HEK293 (cell line): ENCODE measurements at regions not wholly inside any gene's neighbourhood (a gene's known extent, or its start where the extent isn't known, plus 50 kb on each side); places are given as distances from the start of the nearest gene placed in this dataset.

ENCODE experiments used
- CTCF ChIA-PET: fragments of 350-600 bp; formaldehyde crosslinking; extraction: SDS; loops from one replicate; lab custom pipeline; 2021; ENCODE audit warnings: antibody characterized with exemption; lab: Yijun Ruan, JAX
- POLR2A ChIA-PET: fragments of 300-600 bp; formaldehyde crosslinking; extraction: SDS; loops from one replicate; lab custom pipeline; 2020; ENCODE audit warnings: antibody characterized with exemption, inconsistent platforms; lab: Yijun Ruan, JAX
- H3K27ac ChIP-seq: fragments of 200-500 bp; sonication (Bioruptor generic); 2 replicates; pipeline ENCODE4 v1.5.1; 2014; ENCODE audit warnings: low read depth, low read length, control low read depth, inconsistent platforms; ENCODE audit errors: extremely low read depth
- H3K36me3 ChIP-seq, 2 experiments: fragments of 200-500 bp in 1 of 2; sonication (Bioruptor generic) in 1 of 2; 1 replicate in 1 of 2; 2 replicates in 1 of 2; pipeline ENCODE4 v1.5.1; 2014 to 2017; ENCODE audit warnings: inconsistent platforms in 2 of 2, low read length in 2 of 2; ENCODE audit not compliant: control insufficient read depth in 2 of 2, insufficient read depth in 1 of 2
- H3K4me1 ChIP-seq: fragments of 200-500 bp; sonication (Bioruptor generic); 2 replicates; pipeline ENCODE4 v1.5.1; 2014; ENCODE audit warnings: mild to moderate bottlenecking, low read length, inconsistent platforms; ENCODE audit not compliant: control insufficient read depth, insufficient read depth
- H3K4me3 ChIP-seq: 2 replicates; pipeline ENCODE4 v1.5.1; 2011; ENCODE audit warnings: low read depth, mild to moderate bottlenecking, control low read depth, low read length, moderate library complexity
- H3K9me3 ChIP-seq: fragments of 200-500 bp; sonication (Bioruptor generic); 2 replicates; pipeline ENCODE4 v1.5.1; 2014; ENCODE audit warnings: low read depth, low read length, inconsistent platforms; ENCODE audit not compliant: control insufficient read depth, insufficient read depth
- BCL11A ChIP-seq: fragments of 450-650 bp; formaldehyde crosslinking; IDR thresholded peaks from 2 replicates; pipeline ENCODE4 v1.5.1; 2016; ENCODE audit warnings: low read depth, missing biosample characterization, missing genetic modification characterization
- BCL11B ChIP-seq: fragments of 450-650 bp; formaldehyde crosslinking; IDR thresholded peaks from 2 replicates; pipeline ENCODE4 v1.5.1; 2016; ENCODE audit warnings: low read depth, missing biosample characterization, missing genetic modification characterization
- FEZF1 ChIP-seq: fragments of 450-650 bp; formaldehyde crosslinking; IDR thresholded peaks from 2 replicates; pipeline ENCODE4 v1.5.1; 2016; ENCODE audit warnings: missing biosample characterization, missing genetic modification characterization
- GLI4 ChIP-seq: fragments of 450-650 bp; formaldehyde crosslinking; IDR thresholded peaks from 2 replicates; pipeline ENCODE4 v1.5.1; 2016; ENCODE audit warnings: missing biosample characterization, missing genetic modification characterization
- HIC1 ChIP-seq: fragments of 450-650 bp; formaldehyde crosslinking; IDR thresholded peaks from 2 replicates; pipeline ENCODE4 v1.5.1; 2016; ENCODE audit warnings: missing biosample characterization, missing genetic modification characterization
- IKZF3 ChIP-seq: fragments of 450-650 bp; IDR thresholded peaks from 2 replicates; pipeline ENCODE4 v1.5.0; 2018; ENCODE audit warnings: missing biosample characterization, mild to moderate bottlenecking, missing genetic modification characterization, moderate library complexity
- MEIS1 ChIP-seq: sonication (generic); formaldehyde crosslinking; IDR thresholded peaks from 2 replicates; pipeline ENCODE4 v1.8.1; 2022; ENCODE audit warnings: missing genetic modification reagents, mild to moderate bottlenecking, borderline replicate concordance
- MYNN ChIP-seq: fragments of 450-650 bp; formaldehyde crosslinking; IDR thresholded peaks from 2 replicates; pipeline ENCODE4 v1.5.1; 2016; ENCODE audit warnings: missing biosample characterization, missing genetic modification characterization, borderline replicate concordance
- SALL2 ChIP-seq: fragments of 450-650 bp; formaldehyde crosslinking; IDR thresholded peaks from 2 replicates; pipeline ENCODE4 v1.5.0; 2017; ENCODE audit warnings: missing biosample characterization, mild to moderate bottlenecking, missing genetic modification characterization, borderline replicate concordance
- ZBTB1 ChIP-seq: fragments of 450-650 bp; formaldehyde crosslinking; IDR thresholded peaks from 2 replicates; pipeline ENCODE4 v1.5.1; 2016; ENCODE audit warnings: missing biosample characterization, missing genetic modification characterization
- ZIC2 ChIP-seq: fragments of 450-650 bp; formaldehyde crosslinking; IDR thresholded peaks from 2 replicates; pipeline ENCODE4 v1.5.1; 2016; ENCODE audit warnings: missing biosample characterization, missing genetic modification characterization
- ZNF140 ChIP-seq: fragments of 450-650 bp; formaldehyde crosslinking; IDR thresholded peaks from 2 replicates; pipeline ENCODE4 v1.5.1; 2016; ENCODE audit warnings: missing biosample characterization, missing genetic modification characterization
- ZNF155 ChIP-seq: fragments of 450-650 bp; formaldehyde crosslinking; IDR thresholded peaks from 2 replicates; pipeline ENCODE4 v1.5.1; 2016; ENCODE audit warnings: missing biosample characterization, missing genetic modification characterization
- ZNF18 ChIP-seq: fragments of 450-650 bp; formaldehyde crosslinking; IDR thresholded peaks from 2 replicates; pipeline ENCODE4 v1.5.1; 2016; ENCODE audit warnings: missing biosample characterization, missing genetic modification characterization
- ZNF184 ChIP-seq: fragments of 450-650 bp; IDR thresholded peaks from 2 replicates; pipeline ENCODE4 v1.5.1; 2018; ENCODE audit warnings: missing biosample characterization, mild to moderate bottlenecking, missing genetic modification characterization
- ZNF211 ChIP-seq: fragments of 450-650 bp; formaldehyde crosslinking; IDR thresholded peaks from 2 replicates; pipeline ENCODE4 v1.5.1; 2016; ENCODE audit warnings: low read depth, missing biosample characterization, missing genetic modification characterization
- ZNF239 ChIP-seq: fragments of 450-650 bp; formaldehyde crosslinking; IDR thresholded peaks from 2 replicates; pipeline ENCODE4 v1.5.1; 2016; ENCODE audit warnings: missing biosample characterization, missing genetic modification characterization
- ZNF24 ChIP-seq: fragments of 450-650 bp; formaldehyde crosslinking; IDR thresholded peaks from 2 replicates; pipeline ENCODE4 v1.5.1; 2016; ENCODE audit warnings: missing biosample characterization, missing genetic modification characterization
- ZNF26 ChIP-seq: fragments of 450-650 bp; formaldehyde crosslinking; IDR thresholded peaks from 2 replicates; pipeline ENCODE4 v1.5.1; 2016; ENCODE audit warnings: missing biosample characterization, missing genetic modification characterization
- ZNF280D ChIP-seq: fragments of 450-650 bp; formaldehyde crosslinking; IDR thresholded peaks from 2 replicates; pipeline ENCODE4 v1.5.1; 2016; ENCODE audit warnings: missing biosample characterization, missing genetic modification characterization
- ZNF335 ChIP-seq: fragments of 450-650 bp; formaldehyde crosslinking; conservative IDR thresholded peaks from 2 replicates; pipeline ENCODE4 v1.5.1; 2016; ENCODE audit warnings: missing biosample characterization, missing genetic modification characterization
- ZNF473 ChIP-seq: fragments of 450-650 bp; formaldehyde crosslinking; IDR thresholded peaks from 2 replicates; pipeline ENCODE4 v1.5.1; 2017; ENCODE audit warnings: missing biosample characterization, missing genetic modification characterization
- ZNF548 ChIP-seq: fragments of 450-650 bp; formaldehyde crosslinking; IDR thresholded peaks from 2 replicates; pipeline ENCODE4 v1.5.1; 2016; ENCODE audit warnings: missing biosample characterization, missing genetic modification characterization
- ZNF585B ChIP-seq: fragments of 450-650 bp; formaldehyde crosslinking; IDR thresholded peaks from 2 replicates; pipeline ENCODE4 v1.5.1; 2016; ENCODE audit warnings: missing biosample characterization, missing genetic modification characterization
- ZNF670 ChIP-seq: fragments of 450-650 bp; formaldehyde crosslinking; IDR thresholded peaks from 2 replicates; pipeline ENCODE4 v1.5.1; 2016; ENCODE audit warnings: missing biosample characterization, missing genetic modification characterization, low read depth
- ZNF747 ChIP-seq: fragments of 450-650 bp; formaldehyde crosslinking; IDR thresholded peaks from 2 replicates; pipeline ENCODE4 v1.5.1; 2016; ENCODE audit warnings: missing biosample characterization, missing genetic modification characterization
- ZNF792 ChIP-seq: fragments of 450-650 bp; formaldehyde crosslinking; IDR thresholded peaks from 2 replicates; pipeline ENCODE4 v1.5.1; 2016; ENCODE audit warnings: missing biosample characterization, missing genetic modification characterization
- TF ChIP-seq, protein P1 (sequence below): fragments of 450-650 bp; formaldehyde crosslinking; IDR thresholded peaks from 2 replicates; pipeline ENCODE4 v1.5.1; 2016; ENCODE audit warnings: missing biosample characterization, missing genetic modification characterization

DNA sequence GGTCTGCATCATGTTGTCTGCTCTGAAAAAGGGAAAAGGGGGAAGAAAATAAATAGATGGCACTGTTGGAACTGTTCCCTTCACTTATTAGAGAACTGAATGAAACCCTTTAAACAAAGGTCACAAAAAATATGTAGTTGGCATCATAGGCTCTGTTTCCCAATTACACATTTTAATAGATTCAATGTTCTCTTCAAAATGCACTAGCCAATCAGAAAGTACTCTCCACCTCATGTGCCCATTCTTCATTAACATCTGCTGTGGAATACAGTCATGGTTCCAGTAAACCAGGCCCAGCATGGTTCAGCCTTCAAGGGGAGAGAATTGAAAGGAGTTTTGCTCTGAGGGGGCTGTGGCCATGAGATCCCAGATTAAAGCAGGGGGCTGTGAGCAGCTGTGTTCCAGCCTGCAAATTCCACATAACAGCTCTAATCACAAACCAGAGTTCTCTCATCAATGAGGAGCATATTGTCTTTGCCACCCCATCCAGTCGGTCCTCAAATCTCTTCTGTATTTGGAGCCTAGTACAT, 165.9 kb upstream of the CREB1 start:
- ChIA-PET POLR2A (no interaction called here), CTCF (no interaction called here)
- H3K9me3 ChIP-seq, result no peaks in the 10 kb centered on the region
- no peaks in the 10 kb centered on the region for H3K36me3 ChIP-seq
- H3K4me3 ChIP-seq, result no peak overlapping the region
- H3K4me1 ChIP-seq, result no peaks in the 10 kb centered on the region
- TF ChIP-seq HIC1 (tag by site-specific recombination) (no peak), ZNF473 (no peak), ZNF335 (tag by site-specific recombination) (no peak), GLI4 (tag by site-specific recombination) (no peak), ZBTB1 (tag by site-specific recombination) (no peak), ZNF140 (tag by site-specific recombination) (no peak), ZNF280D (no peak), ZNF184 (tag by site-specific recombination) (no peak), ZNF548 (no peak), ZNF670 (tag by site-specific recombination) (no peak), ZNF585B (no peak), ZNF792 (tag by site-specific recombination) (no peak)
- no peak overlapping the region for H3K27ac ChIP-seq

GRCh38 chr2:207370646-207371045, 159.1 kb upstream of the CREB1 start:
- POLR2A ChIA-PET, result no interaction called here
- CTCF ChIA-PET, result interaction anchor here (0.6 to 0.7 kb wide), 2 partner anchors 20 to 41 kb away, joined by 3 to 5 read pairs; no protein-coding TSS in a partner anchor
- Histone ChIP-seq H3K27ac (no peak overlapping the region), H3K4me3 (no peak overlapping the region), H3K9me3 (no peaks in the 10 kb centered on the region), H3K36me3 (no peaks in the 10 kb centered on the region), H3K4me1 (no peaks in the 10 kb centered on the region)
- no peak for TF ChIP-seq ZNF18
- no peak for TF ChIP-seq ZNF26 (tag by site-specific recombination)
- no peak for TF ChIP-seq BCL11A (tag by site-specific recombination)
- no peak for TF ChIP-seq ZNF239 (tag by site-specific recombination)
- TF ChIP-seq SALL2, result no peak
- no peak for TF ChIP-seq ZNF747
- TF ChIP-seq ZNF24, result no peak
- no peak for TF ChIP-seq IKZF3 (tag by site-specific recombination)
- no peak for TF ChIP-seq MYNN (tag by site-specific recombination)
- no peak for TF ChIP-seq MEIS1 (CRISPR knock-in tag)
- no peak for TF ChIP-seq ZNF211
- TF ChIP-seq, protein P1, sequence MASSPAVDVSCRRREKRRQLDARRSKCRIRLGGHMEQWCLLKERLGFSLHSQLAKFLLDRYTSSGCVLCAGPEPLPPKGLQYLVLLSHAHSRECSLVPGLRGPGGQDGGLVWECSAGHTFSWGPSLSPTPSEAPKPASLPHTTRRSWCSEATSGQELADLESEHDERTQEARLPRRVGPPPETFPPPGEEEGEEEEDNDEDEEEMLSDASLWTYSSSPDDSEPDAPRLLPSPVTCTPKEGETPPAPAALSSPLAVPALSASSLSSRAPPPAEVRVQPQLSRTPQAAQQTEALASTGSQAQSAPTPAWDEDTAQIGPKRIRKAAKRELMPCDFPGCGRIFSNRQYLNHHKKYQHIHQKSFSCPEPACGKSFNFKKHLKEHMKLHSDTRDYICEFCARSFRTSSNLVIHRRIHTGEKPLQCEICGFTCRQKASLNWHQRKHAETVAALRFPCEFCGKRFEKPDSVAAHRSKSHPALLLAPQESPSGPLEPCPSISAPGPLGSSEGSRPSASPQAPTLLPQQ (tag by site-specific recombination), result no peak
- no peak for TF ChIP-seq FEZF1 (tag by site-specific recombination)
- no peak for TF ChIP-seq ZIC2 (tag by site-specific recombination)
- TF ChIP-seq ZNF155 (tag by site-specific recombination), result no peak
- TF ChIP-seq BCL11B (tag by site-specific recombination), result no peak
